K562 (cell line): ENCODE measurements at regions not wholly inside any gene's neighbourhood (a gene's known extent, or its start where the extent isn't known, plus 50 kb on each side); places are given as distances from the start of the nearest gene placed in this dataset.

Experiments
- CHD1 ChIP-seq: fragments of 200-600 bp; sonication (generic); IDR thresholded peaks from one replicate; pipeline ENCODE4 v1.6.1; 2012; ENCODE audit warnings: mild to moderate bottlenecking, moderate library complexity, low read length, inconsistent platforms
- CTCF ChIP-seq, 3 experiments: IDR thresholded peaks in 2 of 3; conservative IDR thresholded peaks in 1 of 3; 2 replicates each; pipeline ENCODE4 v1.5.1; 2011 to 2012; ENCODE audit warnings: low read length in 3 of 3, mild to moderate bottlenecking in 3 of 3, control low read depth in 2 of 3, improper control_type of control experiment in 1 of 3, inconsistent platforms in 1 of 3, low read depth in 1 of 3, mixed read lengths in 1 of 3, moderate library complexity in 1 of 3; ENCODE audit not compliant: insufficient read depth in 2 of 3
- DMBX1 ChIP-seq: fragments of 250-450 bp; sonication (Bioruptor Pico); IDR thresholded peaks from 2 replicates; pipeline ENCODE4 v1.8.0; 2022; ENCODE audit warnings: inconsistent platforms, mild to moderate bottlenecking, moderate library complexity, borderline replicate concordance
- E4F1 ChIP-seq: fragments of 250-450 bp; sonication (Bioruptor Pico); IDR thresholded peaks from 2 replicates; pipeline ENCODE4 v1.5.0; 2021; ENCODE audit warnings: mild to moderate bottlenecking, borderline replicate concordance
- ETV6 ChIP-seq, 3 experiments: fragments of 150-350 bp in 1 of 3; sonication (generic) in 1 of 3; formaldehyde crosslinking in 1 of 3; IDR thresholded peaks; 2 replicates each; pipeline versions ENCODE4 v1.6.1 to v1.8.0; 2014 to 2022; ENCODE audit warnings: borderline replicate concordance in 2 of 3, low read depth in 2 of 3, antibody characterized with exemption in 1 of 3, low read length in 1 of 3, mild to moderate bottlenecking in 1 of 3, missing genetic modification reagents in 1 of 3
- IRF9 ChIP-seq: fragments of 450-650 bp; IDR thresholded peaks from 2 replicates; pipeline ENCODE4 v1.6.1; 2016; ENCODE audit warnings: missing biosample characterization, missing genetic modification characterization
- MBD2 ChIP-seq: sonication (generic); IDR thresholded peaks from 2 replicates; pipeline ENCODE4 v1.6.1; 2016; ENCODE audit warnings: low read depth, borderline replicate concordance
- MNT ChIP-seq, 2 experiments: fragments of 450-650 bp; conservative IDR thresholded peaks; 2 replicates each; pipeline ENCODE4 v1.6.1; 2017; ENCODE audit warnings: mild to moderate bottlenecking in 2 of 2, moderate library complexity in 2 of 2
- MYNN ChIP-seq, 2 experiments: sonication (generic); formaldehyde crosslinking in 1 of 2; IDR thresholded peaks; 2 replicates each; pipeline versions ENCODE4 v1.5.0 to v1.6.1; 2016 to 2020; ENCODE audit warnings: antibody characterized with exemption in 1 of 2, missing genetic modification reagents in 1 of 2
- POLR2A ChIP-seq: fragments of 450-650 bp; conservative IDR thresholded peaks from 2 replicates; pipeline ENCODE4 v1.6.1; 2016
- SP2 ChIP-seq: IDR thresholded peaks from 2 replicates; pipeline ENCODE4 v1.6.1; 2011; ENCODE audit warnings: mild to moderate bottlenecking, low read depth, low read length, moderate library complexity; ENCODE audit not compliant: poor library complexity, severe bottlenecking; ENCODE audit errors: extremely low read depth
- STAT6 ChIP-seq: sonication (generic); formaldehyde crosslinking; IDR thresholded peaks from 2 replicates; pipeline ENCODE4 v1.8.1; 2023; ENCODE audit warnings: mild to moderate bottlenecking, missing genetic modification reagents
- TAF1 ChIP-seq: IDR thresholded peaks from 2 replicates; pipeline ENCODE4 v1.6.1; 2011; ENCODE audit warnings: mild to moderate bottlenecking, low read length, moderate library complexity; ENCODE audit not compliant: insufficient read depth, control insufficient read depth, severe bottlenecking; ENCODE audit errors: extremely low read depth
- ZNF24 ChIP-seq: fragments of 450-650 bp; IDR thresholded peaks from 2 replicates; pipeline ENCODE4 v1.6.1; 2016

GRCh38 chr3:56935811-56936210 lies 124.7 kb upstream of the SPATA12 start:
- TF ChIP-seq CTCF (IDR thresholded peaks at IDR 0.05 in 2 of 3, conservative IDR thresholded peaks at IDR 0.05 in 1 of 3; ENCODE audit: insufficient read depth in 2 of 3, low read depth in 1 of 3, low read length in 3 of 3): no peak
- TF ChIP-seq POLR2A: no peak
- TF ChIP-seq DMBX1 (CRISPR knock-in tag): no peak
- no peak for TF ChIP-seq CHD1
- no peak for TF ChIP-seq MBD2
- no peak for TF ChIP-seq ETV6 (IDR thresholded peaks at IDR 0.05; ENCODE audit: borderline replicate concordance in 1 of 2, low read depth in 2 of 2, low read length in 1 of 2)
- TF ChIP-seq ETV6 (CRISPR knock-in tag; IDR thresholded peaks at IDR 0.05; ENCODE audit: borderline replicate concordance): no peak
- no peak for TF ChIP-seq TAF1
- no peak for TF ChIP-seq E4F1 (CRISPR knock-in tag)
- no peak for TF ChIP-seq SP2
- TF ChIP-seq IRF9: no peak
- no peak for TF ChIP-seq MNT (conservative IDR thresholded peaks at IDR 0.05)
- TF ChIP-seq ZNF24: no peak
- TF ChIP-seq STAT6: no peak
- TF ChIP-seq MYNN (IDR thresholded peaks at IDR 0.05): no peak
- TF ChIP-seq MYNN (CRISPR knock-in tag; IDR thresholded peaks at IDR 0.05): no peak
